Stimulated activated CD4-positive, alpha-beta T cell treated with anti-CD3 and anti-CD28 coated beads, Interleukin-4, amount 100 ng/mL, for 24 hours (primary cell): ENCODE measurements at regions not wholly inside any gene's neighbourhood (a gene's known extent, or its start where the extent isn't known, plus 50 kb on each side); places are given as distances from the start of the nearest gene placed in this dataset.
"Not testable (repeated sequence)": the region's sequence is repeated elsewhere in the genome, so short reads cannot be mapped to it uniquely, and the experiment has no call there.

Experiments
- DNase-seq: peaks from one replicate; pipeline ENCODE4 v3.0.0-alpha.2; 2020

DNA sequence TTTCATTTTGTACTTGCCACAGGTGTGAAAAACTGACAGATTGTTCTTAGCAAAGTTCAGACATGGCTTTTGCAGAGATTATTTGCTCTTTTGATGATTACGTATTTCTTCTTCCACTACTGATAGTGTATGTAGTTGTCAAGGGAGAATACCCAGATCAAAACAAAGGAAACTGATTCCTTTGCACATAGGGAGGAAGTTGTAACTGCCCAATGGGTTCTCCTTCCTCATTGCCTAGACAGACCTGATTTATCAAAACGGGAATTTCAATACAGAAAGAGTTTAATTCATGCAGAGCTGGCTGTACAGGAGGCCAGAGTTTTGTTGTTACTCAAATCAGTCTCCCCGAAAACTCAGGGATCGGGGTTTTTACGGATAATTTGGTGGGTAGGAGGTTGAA is 214.7 kb downstream of the BCAS1 start:
- no peak for DNase-seq

DNA sequence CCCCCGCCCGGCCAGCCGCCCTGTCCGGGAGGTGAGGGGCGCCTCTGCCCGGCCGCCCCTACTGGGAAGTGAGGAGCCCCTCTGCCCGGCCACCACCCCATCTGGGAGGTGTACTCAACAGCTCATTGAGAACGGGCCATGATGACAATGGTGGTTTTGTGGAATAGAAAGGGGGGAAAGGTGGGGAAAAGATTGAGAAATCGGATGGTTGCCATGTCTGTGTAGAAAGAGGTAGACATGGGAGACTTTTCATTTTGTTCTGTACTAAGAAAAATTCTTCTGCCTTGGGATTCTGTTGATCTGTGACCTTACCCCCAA is 215.8 kb downstream of the BCAS1 start:
- not testable (repeated sequence) for DNase-seq

DNA sequence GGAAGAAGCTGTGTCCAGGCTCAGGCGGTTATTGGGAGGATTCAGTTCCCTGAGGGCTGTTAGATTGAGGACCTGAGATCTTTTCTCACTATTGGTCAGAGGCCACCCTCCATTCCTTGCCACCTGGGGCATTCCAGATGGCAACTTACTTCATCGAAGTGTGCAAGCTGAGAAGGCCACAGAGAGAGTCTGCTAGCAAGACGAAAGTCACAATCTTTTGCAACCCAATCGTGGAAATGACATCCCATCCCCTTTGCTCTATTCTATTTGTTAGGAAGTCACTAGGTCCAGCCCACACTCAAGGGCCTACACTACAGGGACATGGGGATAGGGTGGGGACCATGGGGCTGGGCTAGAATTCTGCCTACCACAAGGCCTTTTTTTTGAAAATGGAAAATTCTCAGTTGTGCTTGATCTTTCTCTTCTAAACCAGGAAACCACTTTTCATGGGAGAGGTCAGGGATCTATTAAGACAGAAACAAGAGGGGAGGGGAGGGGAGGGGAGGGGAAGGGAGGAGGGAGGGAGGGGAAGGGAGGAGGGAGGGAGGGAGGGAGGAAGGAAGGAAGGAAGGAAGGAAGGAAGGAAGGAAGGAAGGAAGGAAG is 217.2 kb downstream of the BCAS1 start:
- no peak for DNase-seq

DNA sequence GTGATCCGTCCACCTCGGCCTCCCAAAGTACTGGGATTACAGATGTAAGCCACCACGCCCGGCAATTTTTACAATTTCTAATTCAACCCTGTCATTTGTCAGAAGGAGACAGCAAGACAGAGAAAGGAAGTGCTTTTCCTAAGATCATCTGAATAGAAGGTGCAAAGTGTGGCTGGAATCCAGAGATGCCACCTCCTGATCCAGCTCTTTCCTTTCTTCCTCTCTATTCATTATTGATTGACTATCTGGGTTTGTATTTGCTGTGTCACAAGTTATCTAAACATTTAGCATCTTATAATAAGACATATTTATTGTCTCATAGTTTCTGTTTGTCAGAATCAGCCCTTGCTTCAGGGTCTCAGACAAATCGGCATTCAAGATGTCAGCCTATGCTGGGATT is 217.7 kb downstream of the BCAS1 start:
- DNase-seq: no peak

DNA sequence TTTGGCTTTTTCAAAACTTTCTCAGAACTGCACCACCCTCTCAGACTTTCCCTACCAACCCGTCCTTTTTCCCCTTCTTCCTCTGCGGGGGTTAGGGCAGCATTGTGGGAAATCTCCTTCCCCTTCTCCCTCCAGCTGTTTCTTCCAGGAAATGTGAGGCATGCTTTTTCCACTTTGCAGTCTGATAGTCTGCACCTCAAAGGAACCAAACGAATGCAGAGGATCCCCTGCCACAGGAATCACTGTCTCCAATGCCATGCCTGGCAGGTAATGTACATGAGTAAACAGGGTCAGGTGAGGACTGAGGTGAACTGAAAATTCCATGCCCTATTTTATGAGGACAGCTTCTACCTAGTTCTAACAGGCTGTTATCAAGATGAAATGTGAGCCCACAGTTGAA is 218.4 kb downstream of the BCAS1 start:
- no peak for DNase-seq

DNA sequence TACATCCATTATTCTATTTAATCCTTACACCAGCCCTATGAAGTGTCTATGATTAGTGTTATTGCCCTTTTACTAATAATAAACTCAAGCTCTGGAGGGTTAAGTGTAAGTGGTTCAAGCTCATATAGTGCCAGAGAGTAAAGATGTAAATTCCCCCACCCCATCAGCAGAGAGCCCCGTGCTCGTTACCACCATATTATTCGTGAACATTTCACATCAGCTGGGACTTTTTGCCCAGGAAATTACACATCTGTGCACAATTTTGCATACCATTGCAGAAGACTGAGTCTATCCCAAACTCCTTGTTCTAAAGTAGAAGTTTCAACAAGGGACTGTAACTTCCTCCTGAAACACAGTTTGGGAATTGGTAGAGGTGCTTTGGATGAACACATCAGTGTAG is 220.1 kb downstream of the BCAS1 start:
- DNase-seq: no peak

DNA sequence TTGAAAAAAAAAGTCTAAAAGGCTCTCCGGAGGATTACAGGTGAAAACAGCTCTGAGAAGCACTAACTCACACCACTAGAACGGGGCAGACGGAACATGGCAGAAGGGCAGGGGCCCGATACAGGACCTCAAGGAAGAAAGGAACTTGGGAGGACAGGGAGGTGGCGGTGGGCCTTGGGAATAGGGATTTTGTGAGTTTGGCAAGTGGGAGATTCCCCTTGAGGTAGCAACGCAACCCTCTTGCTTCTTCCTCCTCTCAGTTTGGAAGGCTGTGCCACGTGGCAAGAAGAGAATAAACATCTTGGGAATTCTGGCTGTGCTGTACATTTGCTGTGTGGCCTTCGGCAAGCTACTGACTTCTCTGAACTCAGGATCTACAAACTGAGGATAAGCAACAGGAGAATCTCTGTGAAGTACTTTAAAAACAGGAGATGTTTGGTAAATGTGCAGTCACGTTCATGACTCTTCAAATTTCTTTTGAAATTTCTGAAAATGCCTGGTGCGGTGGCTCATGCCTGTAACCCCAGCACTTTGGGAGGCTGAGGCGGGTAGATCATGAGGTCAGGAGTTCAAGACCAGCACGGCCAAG is 220.8 kb downstream of the BCAS1 start:
- no peak for DNase-seq

DNA sequence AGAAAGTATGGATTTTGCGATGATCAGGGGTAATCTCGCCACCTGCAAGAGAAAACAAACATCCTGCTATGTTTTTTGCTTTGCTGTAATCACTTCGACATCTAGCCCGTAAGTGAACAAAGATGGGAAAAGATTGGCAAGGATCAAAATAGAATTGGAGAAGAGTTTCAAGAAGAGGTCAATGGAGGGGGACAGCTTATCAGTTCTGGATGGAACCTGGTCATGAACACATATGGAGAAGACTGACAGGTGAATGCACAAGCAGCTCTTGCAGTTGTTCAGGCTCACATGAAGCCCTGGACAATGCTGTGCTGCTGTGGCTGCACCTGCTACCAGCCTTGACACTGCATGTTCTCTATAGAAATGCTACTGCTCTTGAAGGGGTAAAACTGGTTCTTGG is 222.1 kb downstream of the BCAS1 start:
- no peak for DNase-seq

DNA sequence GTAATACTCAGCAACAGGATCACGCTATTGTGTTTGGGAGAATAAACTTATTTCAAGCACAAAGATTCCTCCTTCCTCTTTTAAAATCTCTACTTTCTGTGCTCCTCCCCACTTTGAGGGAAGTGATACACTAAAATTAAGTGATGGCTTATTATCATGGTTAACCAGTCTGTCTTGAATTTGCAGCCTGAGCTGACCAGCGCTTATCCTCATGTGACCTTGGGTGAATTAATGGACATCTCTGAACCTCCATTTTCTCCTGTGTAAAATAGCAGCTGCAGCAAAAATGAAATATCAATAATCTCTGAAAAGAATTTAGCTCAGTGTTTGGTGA is 222.6 kb downstream of the BCAS1 start:
- DNase-seq: no peak

DNA sequence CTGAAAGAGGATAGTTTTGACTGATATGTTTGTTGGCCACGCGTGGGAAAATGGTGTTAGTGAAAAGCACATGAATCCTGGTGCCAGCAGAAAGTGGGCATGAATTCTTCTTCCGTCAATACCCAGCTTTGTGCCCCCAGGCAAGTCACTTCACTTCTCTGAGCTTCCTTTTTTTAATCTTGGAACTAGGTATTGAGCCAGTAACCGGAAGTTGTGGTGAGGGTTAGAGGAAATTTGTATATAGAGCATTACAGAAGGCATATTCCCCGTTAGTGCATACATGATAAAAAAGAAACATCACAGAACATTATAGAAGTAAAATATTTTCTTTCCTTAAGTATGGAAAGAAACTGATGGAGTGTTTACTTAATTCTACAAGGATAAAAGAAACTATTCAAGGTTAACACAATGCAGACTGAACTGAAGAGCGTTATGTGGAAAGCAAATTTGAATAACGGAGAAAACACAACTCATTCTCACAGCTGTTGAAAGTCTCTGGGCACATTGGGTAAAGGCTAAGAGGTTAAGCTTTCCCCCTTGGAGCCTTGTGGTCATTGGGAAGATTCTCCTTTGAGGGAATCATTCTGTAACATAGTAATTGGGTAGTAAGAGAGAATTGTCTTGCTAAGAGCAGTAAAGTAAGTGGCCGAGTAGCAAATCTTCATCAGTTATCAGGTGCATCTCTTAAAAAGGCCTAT is 223.1 kb downstream of the BCAS1 start:
- no peak for DNase-seq

DNA sequence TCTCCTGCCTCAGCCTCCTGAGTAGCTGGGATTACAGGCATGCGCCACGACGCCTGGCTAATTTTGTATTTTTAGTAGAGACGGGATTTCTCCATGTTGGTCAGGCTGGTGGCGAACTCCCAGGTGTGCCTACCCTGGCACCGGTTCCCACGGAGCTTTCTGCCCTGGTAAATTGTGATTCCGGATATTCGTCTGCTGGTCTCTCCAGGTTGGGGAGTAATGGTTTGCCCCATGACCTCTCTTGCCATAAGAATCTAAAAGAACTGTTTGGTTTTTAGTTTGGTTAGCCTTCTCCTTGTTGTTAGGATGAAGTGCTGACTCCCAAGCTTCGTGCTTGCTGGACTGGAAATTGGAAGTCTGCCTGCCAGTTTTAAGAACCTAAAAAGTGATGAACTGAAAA is 223.8 kb downstream of the BCAS1 start:
- no peak for DNase-seq

DNA sequence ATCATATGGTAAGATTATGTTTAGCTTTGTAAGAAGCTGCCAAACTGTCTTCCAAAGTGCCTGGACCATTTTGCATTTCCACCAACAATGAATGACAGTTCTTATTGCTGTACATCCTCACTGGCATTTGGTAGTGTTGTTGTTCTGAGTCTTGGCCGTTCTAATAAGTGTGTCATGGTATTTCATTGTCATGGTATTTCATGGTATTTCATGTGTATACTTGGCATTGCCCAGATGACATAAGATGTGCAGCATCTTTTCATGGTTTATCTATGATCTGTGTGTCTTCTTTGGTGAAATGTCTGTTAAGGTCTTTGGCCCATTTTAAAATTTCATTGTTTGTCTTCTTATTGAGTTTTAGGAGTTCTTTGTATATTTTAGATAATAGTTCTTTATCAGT is 224.4 kb downstream of the BCAS1 start:
- DNase-seq: no peak

DNA sequence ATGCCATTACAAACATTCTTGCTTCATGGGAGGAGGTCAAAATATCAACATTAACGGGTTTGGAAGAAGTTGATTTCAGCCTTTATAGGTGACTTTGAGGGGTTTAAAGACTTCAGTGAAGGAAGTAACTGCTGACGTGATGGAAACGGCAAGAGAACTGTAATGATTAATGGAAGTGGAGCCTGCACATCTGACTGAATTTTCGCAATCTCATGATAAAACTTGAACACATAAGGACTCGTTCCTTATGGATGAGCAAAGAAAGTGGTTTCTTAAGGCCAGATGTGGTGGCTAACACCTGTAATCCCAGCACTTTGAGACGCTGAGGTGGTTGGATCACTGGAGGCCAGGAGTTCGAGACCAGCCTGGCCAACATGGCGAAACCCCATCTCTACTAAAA is 226.1 kb downstream of the BCAS1 start:
- DNase-seq: no peak

DNA sequence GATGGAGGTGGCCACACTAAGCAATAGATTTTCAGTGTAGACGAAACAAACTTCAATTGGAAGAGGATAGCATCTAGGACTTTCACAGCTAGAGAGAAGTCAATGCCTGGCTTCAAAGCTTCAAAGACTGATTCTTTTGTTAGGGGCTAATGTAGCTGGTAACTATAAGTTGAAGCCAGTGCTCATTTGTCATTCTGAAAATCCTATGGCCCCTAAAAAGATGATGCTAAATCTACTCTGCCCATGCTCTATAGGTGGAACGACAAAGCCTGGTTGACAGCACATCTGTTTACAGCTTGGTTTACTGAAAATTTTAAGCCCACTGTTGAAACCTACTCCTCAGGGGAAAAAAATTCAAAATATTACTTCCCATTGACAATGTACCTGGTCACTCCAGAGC is 226.7 kb downstream of the BCAS1 start:
- DNase-seq: no peak

DNA sequence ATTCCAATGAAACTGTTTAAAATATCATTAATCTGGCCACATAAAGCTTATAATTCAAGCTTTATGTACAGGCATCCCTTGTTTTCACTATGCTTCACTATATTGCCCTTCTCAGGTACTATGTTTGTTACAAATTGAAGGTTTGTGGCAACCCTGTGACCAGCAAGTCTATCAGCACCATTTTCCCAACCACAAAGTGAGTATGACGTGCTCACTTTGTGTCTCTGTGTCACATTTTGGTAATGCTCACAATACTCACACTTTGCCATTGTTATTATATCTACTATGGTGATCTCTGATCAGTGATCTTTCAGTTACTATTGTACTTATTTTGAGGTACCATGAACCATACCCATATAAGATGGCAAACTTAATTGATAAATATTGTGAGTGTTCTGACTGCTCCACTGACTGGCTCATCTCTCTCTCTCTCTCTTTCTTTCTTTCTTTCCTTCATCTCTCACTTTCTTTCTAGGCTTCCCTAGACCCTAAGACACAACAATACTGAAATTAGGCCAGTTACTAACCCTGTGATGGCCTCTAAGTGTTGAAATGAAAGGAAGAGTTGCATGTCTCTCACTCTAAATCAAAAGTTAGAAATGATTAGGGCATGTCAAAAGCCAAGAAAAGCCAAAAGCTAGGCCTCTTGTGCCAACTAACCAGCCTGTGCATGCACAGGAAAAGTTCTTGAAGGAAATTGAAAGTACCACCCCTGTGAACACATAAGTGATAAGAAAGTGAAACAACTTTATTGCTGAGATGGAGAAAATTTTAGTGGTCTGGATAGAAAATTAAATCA is 227.9 kb downstream of the BCAS1 start:
- DNase-seq: peak; percentile 31

DNA sequence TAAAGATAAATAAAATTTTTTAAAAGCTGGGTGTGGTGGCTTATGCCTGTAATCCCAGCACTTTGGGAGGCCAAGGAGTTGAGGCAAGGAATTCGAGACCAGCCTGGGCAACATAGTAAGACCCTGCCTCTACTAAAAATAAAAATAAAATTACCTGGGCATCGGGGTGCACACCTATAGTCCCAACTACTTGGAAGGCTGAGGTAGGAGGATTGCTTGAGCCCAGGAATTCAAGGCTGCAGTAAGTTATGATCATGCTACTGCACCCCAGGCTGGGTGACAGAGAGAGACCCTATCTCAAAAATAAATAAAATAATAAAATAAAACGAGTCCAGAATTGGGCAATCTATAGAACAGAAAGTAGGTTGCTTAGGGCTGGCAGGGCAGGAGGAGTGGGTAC is 228.7 kb downstream of the BCAS1 start:
- DNase-seq: no peak

DNA sequence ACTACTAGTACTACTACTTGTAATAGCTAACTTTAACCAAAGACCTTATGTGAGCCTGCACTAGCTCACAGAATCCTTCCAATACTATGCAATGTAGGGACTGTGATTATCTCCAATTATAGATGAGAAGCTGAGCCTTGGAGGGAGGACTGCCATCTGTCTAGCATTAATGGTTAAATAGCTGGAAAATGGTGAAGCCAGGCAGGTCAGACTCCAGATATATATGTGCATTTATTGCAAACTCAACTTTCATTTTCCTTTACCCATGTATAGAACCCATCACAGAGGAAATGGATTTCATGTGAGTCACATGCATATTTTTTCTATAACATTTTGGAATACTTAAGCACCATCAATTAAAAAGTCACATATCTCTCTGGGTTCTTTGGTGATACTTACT is 229.9 kb downstream of the BCAS1 start:
- DNase-seq: no peak

DNA sequence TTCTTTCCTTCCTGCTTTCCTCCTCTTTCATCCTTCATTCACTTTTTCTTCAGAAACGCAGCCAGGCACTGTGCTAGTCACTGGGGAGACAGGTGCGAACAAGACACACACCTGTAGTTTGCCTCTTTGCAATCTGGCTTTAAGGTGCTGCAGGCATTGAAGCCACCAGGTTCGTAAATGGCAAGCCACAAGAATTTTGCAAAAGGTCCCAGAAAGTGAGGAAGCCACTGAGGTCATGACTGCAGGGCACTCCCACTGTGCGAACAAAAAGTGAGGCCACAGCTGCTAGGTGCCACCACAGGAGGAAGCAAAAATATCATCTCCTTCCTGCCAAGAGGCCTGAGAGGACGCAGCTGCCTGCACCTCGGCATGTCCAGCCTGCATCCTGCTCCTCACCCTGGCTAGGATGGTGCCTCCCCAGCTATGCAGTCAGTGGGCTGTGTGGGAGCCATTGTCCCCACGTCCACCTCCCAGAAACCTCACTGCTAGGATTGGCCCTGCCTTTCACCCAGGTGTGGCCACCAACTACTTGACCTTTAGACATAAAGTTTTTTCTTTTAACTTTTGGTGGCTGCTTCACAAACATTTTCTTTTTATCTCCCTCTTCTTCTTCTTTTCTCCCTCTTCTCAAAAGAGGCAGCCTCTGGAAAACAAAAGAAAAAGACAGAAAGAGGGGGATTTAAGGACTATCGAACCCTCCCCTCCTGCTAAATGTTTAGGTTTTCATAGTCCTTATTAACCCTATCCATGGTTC is 230.8 kb downstream of the BCAS1 start:
- peak; percentile 38 for DNase-seq

DNA sequence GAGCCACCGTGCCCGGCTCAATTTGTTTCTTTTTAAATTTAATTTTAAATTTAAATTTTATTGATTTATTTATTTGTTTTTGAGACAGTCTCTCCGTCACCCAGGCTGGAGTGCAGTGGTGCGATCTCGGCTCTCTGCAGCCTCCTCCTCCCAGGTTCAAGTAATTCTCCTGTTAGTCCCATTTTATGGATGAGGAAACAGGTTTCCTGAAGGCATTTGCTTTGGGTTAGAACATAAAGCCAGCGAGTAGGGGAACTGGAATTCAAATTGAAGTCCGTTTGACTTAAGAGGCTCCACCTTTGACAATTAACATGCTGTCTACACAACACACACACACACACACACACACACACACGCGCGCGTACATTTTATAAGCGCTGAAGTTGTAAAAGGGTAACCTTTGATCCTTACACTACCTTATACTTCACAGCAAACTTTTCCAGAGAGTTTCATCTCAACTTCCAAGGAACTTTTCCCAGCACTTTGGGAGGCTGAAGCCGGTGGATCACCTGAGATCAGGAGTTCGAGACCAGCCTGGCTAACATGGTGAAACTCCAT is 232.0 kb downstream of the BCAS1 start:
- no peak for DNase-seq

DNA sequence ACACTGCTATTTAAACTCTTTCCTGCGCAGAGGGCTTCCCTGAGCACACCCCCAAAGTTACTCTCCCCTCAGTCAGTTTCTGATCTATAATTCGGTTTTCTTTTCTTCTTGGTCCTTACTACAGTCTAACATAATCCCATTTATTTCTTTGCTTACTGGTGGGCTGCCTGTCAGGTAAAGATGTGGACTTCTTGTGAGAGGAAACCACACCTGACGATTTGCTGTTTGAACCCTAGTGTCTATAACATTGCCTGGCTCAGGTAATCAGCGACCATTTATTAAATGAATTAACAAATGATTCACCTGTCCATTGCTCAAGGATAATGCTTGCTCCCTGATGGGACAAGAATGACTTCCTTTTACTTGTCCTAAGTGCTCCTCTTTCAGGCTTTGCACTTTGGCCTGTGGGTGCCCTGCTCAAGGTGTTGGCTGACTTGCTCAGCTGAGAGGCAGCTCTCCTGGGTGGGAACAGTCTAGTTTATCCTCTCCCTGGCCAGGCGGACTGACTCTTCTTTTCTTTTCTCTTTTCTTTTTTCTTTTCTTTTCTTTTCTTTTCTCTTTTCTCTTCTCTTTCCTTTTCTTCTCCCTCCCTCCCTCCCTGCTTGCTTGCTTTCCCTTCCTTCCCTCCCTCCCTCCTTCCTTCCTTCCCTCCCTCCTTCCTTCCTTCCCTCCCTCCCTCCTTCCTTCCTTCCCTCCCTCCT is 233.1 kb downstream of the BCAS1 start:
- no peak for DNase-seq

DNA sequence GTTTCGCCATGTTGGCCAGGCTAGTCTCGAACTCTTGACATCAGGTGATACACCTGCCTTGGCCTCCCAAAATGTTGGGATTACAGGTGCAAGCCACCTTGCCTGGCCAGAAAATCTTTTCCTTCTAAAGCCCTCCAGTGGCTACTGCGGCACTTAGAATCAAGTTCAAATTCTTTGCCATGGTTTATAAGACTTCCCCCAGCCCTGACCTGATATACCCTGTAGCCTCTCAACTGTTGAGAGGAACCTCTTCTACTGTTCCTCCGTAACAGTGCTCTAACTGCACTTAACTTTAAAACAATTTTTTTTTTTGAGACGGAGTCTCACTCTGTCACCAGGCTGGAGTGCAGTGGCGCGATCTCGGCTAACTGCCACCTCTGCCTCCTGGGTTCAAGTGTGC is 235.6 kb downstream of the BCAS1 start:
- DNase-seq: no peak

DNA sequence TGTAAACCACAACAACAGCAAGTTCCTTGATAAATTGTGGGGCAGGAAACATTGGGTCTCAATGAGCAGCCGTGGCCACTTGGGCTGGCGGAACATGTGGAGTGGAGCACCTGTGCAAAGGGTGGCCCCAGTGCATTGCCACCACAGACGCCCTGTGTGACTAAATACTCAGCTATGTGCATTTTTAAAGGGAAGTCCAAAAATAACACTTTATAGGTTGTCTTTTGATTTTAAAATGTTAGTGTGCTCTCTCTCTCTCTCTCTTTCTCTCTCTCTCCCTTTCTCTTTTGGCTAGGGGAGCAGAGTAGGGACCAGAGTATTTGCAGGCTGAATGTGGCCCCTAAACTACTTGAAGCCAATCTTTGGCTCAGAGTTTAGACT is 236.3 kb downstream of the BCAS1 start:
- DNase-seq: no peak
